ENCODE measurements at regions not wholly inside any gene's neighbourhood (a gene's known extent, or its start where the extent isn't known, plus 50 kb on each side); places are given as distances from the start of the nearest gene placed in this dataset.

GRCh38 chr11:119785131-119785530 is 56.1 kb upstream of the NECTIN1 start:
- TF ChIP-seq, protein P1, sequence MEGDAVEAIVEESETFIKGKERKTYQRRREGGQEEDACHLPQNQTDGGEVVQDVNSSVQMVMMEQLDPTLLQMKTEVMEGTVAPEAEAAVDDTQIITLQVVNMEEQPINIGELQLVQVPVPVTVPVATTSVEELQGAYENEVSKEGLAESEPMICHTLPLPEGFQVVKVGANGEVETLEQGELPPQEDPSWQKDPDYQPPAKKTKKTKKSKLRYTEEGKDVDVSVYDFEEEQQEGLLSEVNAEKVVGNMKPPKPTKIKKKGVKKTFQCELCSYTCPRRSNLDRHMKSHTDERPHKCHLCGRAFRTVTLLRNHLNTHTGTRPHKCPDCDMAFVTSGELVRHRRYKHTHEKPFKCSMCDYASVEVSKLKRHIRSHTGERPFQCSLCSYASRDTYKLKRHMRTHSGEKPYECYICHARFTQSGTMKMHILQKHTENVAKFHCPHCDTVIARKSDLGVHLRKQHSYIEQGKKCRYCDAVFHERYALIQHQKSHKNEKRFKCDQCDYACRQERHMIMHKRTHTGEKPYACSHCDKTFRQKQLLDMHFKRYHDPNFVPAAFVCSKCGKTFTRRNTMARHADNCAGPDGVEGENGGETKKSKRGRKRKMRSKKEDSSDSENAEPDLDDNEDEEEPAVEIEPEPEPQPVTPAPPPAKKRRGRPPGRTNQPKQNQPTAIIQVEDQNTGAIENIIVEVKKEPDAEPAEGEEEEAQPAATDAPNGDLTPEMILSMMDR (IDR thresholded peaks at IDR 0.05; ENCODE audit: low read depth, low read length), result no peak
- no peak for TF ChIP-seq EZH2phosphoT487 (IDR thresholded peaks at IDR 0.05; ENCODE audit: low read depth)
